HepG2 (cell line): ENCODE measurements at regions not wholly inside any gene's neighbourhood (a gene's known extent, or its start where the extent isn't known, plus 50 kb on each side); places are given as distances from the start of the nearest gene placed in this dataset.

Experiments used
- CTCF ChIP-seq: sonication (generic); formaldehyde crosslinking; IDR thresholded peaks from 2 replicates; pipeline ENCODE4 v1.5.0; 2020; ENCODE audit warnings: mild to moderate bottlenecking, missing genetic modification reagents, moderate library complexity
- HOXA5 ChIP-seq: sonication (generic); formaldehyde crosslinking; IDR thresholded peaks from 2 replicates; pipeline ENCODE4 v1.4.0; 2020; ENCODE audit warnings: missing genetic modification reagents
- KLF13 ChIP-seq: sonication (generic); formaldehyde crosslinking; IDR thresholded peaks from 2 replicates; pipeline ENCODE4 v1.4.0; 2020; ENCODE audit warnings: mild to moderate bottlenecking, missing genetic modification reagents
- NCOA5 ChIP-seq: sonication (generic); formaldehyde crosslinking; IDR thresholded peaks from 2 replicates; pipeline ENCODE4 v1.4.0; 2020; ENCODE audit warnings: missing genetic modification reagents
- TBL1XR1 ChIP-seq: fragments of 150-350 bp; IDR thresholded peaks from 2 replicates; pipeline ENCODE4 v1.6.1; 2014; ENCODE audit warnings: borderline replicate concordance, low read length; ENCODE audit not compliant: partially characterized antibody
- TCF12 ChIP-seq, 2 experiments: fragments of 450-650 bp in 1 of 2; sonication (generic) in 1 of 2; formaldehyde crosslinking in 1 of 2; IDR thresholded peaks; 2 replicates each; pipeline versions ENCODE4 v1.6.1 to v1.8.0; 2017 to 2022; ENCODE audit warnings: antibody characterized with exemption in 1 of 2, mild to moderate bottlenecking in 1 of 2, missing genetic modification reagents in 1 of 2, moderate library complexity in 1 of 2
- ZBTB49 ChIP-seq: sonication (generic); formaldehyde crosslinking; IDR thresholded peaks from 2 replicates; pipeline ENCODE4 v1.4.0; 2020; ENCODE audit warnings: missing genetic modification reagents, borderline replicate concordance
- ZNF546 ChIP-seq: sonication (generic); formaldehyde crosslinking; conservative IDR thresholded peaks from 2 replicates; pipeline ENCODE4 v1.8.1; 2023; ENCODE audit warnings: mild to moderate bottlenecking, missing genetic modification reagents

GRCh38 chr16:86375364-86375763 lies 135.0 kb upstream of the FOXF1 start:
- no peak for TF ChIP-seq NCOA5 (CRISPR knock-in tag)
- TF ChIP-seq TBL1XR1 = no peak
- no peak for TF ChIP-seq CTCF
- TF ChIP-seq KLF13 (CRISPR knock-in tag) = no peak
- TF ChIP-seq HOXA5 (CRISPR knock-in tag) = no peak
- no peak for TF ChIP-seq ZNF546 (CRISPR knock-in tag)
- no peak for TF ChIP-seq ZBTB49 (CRISPR knock-in tag)
- no peak for TF ChIP-seq TCF12 (IDR thresholded peaks at IDR 0.05)
- TF ChIP-seq TCF12 (CRISPR knock-in tag; IDR thresholded peaks at IDR 0.05) = no peak
